Uterus (tissue), 2 donors: ENCODE measurements at regions not wholly inside any gene's neighbourhood (a gene's known extent, or its start where the extent isn't known, plus 50 kb on each side); places are given as distances from the start of the nearest gene placed in this dataset.

Experiments
- POLR2A ChIP-seq, 2 donors: fragments of 450-650 bp; IDR thresholded peaks; one replicate each; pipeline ENCODE4 v1.6.1; 2016; ENCODE audit warnings: antibody characterized with exemption in 2 of 2, mild to moderate bottlenecking in 1 of 2, moderate library complexity in 1 of 2
- TF ChIP-seq, protein P1 (sequence below), 4 experiments: fragments of 200-600 bp in 2 of 4; fragments of 450-650 bp in 2 of 4; sonication (generic) in 2 of 4; IDR thresholded peaks; one replicate each; pipeline ENCODE4 v1.5.1; 2016 to 2019; ENCODE audit warnings: antibody characterized with exemption in 4 of 4, mild to moderate bottlenecking in 2 of 4, moderate library complexity in 1 of 4

DNA sequence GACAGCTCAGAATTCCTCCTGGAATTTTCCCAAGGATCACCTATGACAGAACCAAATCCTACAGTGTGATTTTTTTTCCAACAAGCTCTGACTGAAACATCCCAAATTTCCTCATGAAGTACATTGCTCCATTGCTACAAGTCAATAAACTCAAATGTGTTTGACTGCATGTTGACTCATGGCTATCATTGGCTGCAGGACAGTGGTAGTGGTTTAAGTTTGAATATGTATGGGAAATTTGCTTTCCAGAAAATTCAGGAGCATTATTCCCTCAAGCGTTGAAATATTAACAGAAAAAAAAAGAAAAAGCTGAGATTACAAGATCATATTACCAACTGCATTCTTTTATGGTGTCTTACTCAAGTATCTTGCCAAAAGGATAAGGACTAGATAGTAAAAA lies 402.8 kb upstream of the DSEL start:
- TF ChIP-seq, protein P1, sequence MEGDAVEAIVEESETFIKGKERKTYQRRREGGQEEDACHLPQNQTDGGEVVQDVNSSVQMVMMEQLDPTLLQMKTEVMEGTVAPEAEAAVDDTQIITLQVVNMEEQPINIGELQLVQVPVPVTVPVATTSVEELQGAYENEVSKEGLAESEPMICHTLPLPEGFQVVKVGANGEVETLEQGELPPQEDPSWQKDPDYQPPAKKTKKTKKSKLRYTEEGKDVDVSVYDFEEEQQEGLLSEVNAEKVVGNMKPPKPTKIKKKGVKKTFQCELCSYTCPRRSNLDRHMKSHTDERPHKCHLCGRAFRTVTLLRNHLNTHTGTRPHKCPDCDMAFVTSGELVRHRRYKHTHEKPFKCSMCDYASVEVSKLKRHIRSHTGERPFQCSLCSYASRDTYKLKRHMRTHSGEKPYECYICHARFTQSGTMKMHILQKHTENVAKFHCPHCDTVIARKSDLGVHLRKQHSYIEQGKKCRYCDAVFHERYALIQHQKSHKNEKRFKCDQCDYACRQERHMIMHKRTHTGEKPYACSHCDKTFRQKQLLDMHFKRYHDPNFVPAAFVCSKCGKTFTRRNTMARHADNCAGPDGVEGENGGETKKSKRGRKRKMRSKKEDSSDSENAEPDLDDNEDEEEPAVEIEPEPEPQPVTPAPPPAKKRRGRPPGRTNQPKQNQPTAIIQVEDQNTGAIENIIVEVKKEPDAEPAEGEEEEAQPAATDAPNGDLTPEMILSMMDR (IDR thresholded peaks at IDR 0.05), result no peak
- no peak for TF ChIP-seq POLR2A (IDR thresholded peaks at IDR 0.05)
